ENCODE measurements at regions not wholly inside any gene's neighbourhood (a gene's known extent, or its start where the extent isn't known, plus 50 kb on each side); places are given as distances from the start of the nearest gene placed in this dataset.
A peak's percentile ranks its signal among the peaks of the same experiment; 100 is the strongest.
"Not testable (repeated sequence)": the region's sequence is repeated elsewhere in the genome, so short reads cannot be mapped to it uniquely, and the experiment has no call there.

GRCh38 chr22:11625711-11626421 lies 3902.1 kb upstream of the OR11H1 start:
- ATAC-seq; intact Hi-C loops (cut with DNase I): not testable (repeated sequence)
- DNase-seq (ENCODE audit: missing footprints) = peak; percentile 63

GRCh38 chr22:11626422-11626773 lies 3901.6 kb upstream of the OR11H1 start:
- ATAC-seq (no peak), DNase-seq (ENCODE audit: missing footprints) (no peak)
- intact Hi-C loops (cut with DNase I) = no loop called here

GRCh38 chr22:11627036-11627435 lies 3901.0 kb upstream of the OR11H1 start:
- ATAC-seq; DNase-seq (ENCODE audit: missing footprints); intact Hi-C loops (cut with DNase I): not testable (repeated sequence)

GRCh38 chr22:11627436-11627797 lies 3900.6 kb upstream of the OR11H1 start:
- DNase-seq (ENCODE audit: missing footprints) (no peak), ATAC-seq (no peak)
- intact Hi-C loops (cut with DNase I) = no loop called here

GRCh38 chr22:11627798-11628650 lies 3900.0 kb upstream of the OR11H1 start:
- no peak for ATAC-seq
- intact Hi-C loops (cut with DNase I) = no loop called here
- DNase-seq (ENCODE audit: missing footprints) = peak; percentile 69

GRCh38 chr22:11628651-11629511 lies 3899.1 kb upstream of the OR11H1 start:
- ATAC-seq (no peak), DNase-seq (ENCODE audit: missing footprints) (peak; percentile 62)
- intact Hi-C loops (cut with DNase I) = no loop called here

GRCh38 chr22:11629661-11630385 lies 3898.2 kb upstream of the OR11H1 start:
- DNase-seq (ENCODE audit: missing footprints) = peak; percentile 56
- intact Hi-C loops (cut with DNase I) = no loop called here
- ATAC-seq = no peak

GRCh38 chr22:11630386-11631084 lies 3897.5 kb upstream of the OR11H1 start:
- ATAC-seq; DNase-seq (ENCODE audit: missing footprints); intact Hi-C loops (cut with DNase I): not testable (repeated sequence)
